GM19452 (cell line): ENCODE measurements at regions not wholly inside any gene's neighbourhood (a gene's known extent, or its start where the extent isn't known, plus 50 kb on each side); places are given as distances from the start of the nearest gene placed in this dataset.
"Not testable (repeated sequence)": the region's sequence is repeated elsewhere in the genome, so short reads cannot be mapped to it uniquely, and the experiment has no call there.

Experiments used
- ATAC-seq: cut with Tn5 transposase; IDR thresholded peaks from one replicate; pipeline ENCODE4 v1.9.1; 2021; ENCODE audit not compliant: unreplicated experiment

DNA sequence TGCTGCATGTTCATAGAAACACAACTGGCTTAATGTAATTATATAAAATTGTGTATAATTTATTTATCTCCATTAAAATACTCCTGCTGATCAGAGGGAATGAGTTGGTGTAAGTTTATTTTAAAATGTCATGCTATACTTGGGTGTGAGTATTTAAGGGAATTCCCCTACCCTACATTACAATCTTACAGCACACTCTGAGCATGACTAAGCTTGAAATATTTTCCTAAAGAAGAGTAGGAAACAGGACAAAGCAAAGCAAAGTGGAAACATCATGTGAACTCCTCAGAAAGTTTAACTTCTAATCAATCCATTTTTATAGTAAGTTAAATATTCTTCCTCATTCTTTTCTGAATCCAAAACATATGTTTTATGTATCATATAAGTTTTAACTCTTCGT, 1271.3 kb downstream of the EFNA5 start:
- no peak for ATAC-seq

DNA sequence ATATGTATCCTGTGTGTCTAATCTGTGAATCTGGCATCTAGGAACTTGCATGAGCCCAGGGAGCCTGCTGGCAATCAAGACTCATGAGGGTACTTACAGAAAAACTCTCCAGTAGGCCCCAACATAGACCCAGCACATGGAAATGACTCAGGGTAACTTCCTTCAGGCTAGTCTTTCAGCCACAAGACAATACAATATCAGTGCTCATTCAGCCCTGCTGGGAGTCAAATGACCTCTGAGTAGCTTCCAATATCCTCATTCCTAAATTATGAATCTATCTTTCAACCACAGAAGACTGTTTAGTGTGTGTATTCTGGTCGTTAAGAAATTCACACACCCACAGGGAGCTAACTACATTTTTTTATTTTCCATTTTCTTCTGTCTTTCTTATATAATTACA, 1273.0 kb downstream of the EFNA5 start:
- ATAC-seq = no peak

DNA sequence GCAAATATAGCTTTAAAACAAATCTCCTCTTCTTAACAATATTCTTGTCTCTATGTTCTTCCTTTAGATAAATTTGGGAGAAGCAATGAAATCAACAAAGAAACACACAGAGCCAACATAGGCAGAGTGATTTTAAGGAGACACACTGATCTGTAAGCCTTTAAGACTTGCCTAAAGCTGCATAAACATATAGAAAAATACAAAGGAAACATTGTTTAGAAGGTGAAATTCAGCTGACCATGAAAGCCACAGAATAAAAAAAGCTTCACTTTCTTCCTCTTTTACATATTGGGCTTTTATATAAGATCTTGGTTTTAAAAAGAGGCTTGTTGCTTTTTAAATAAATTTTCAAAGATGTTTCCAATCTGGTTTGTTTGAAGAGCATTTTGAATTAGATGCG, 1277.5 kb downstream of the EFNA5 start:
- no peak for ATAC-seq

DNA sequence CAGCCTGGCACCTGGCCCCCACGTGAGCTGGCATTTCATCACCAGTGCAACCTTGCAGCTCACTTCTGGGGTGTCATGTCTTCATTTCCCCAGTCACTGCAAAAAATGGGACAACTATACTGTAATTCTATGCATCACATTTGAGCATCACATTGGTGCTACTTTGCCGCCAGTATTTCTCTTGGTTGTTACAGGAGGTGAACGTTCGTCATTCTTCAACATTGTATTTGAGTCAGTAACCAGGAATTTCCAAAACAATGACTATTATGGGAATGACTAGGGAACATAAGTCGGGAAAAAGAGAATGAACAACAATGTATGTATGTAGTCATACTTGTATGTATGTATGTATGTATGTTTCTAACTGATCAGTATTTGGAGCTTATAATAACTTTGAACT, 1278.0 kb downstream of the EFNA5 start:
- no peak for ATAC-seq

DNA sequence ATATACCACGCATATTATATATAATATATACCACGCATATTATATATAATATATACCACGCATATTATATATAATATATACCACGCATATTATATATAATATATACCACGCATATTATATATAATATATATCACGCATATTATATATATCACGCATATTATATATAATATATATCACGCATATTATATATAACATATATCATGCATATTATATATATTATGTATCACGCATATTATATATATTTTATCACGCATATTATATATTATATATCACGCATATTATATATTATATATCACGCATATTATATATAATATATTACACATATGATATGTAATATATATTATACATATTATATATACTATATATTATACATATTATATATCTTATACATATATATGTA, 1283.0 kb downstream of the EFNA5 start:
- ATAC-seq = not testable (repeated sequence)

DNA sequence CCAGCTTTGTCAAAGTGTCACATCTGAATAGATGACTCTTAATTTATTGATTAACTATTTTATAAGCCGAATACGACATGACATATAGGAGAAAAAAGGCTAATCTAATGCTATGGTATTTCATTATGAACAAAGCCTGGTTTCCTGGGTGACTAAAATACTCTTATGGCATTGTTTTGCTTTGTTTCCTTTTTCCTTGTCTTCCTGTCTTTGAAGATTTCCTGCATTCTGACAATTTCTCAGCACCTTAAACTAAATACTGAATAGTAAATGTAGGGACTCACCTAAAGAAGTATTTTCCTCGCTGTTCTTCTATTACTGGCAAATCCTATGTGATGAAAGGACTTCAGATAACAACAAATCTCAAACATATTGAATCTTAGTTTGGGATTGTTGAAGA, 1284.5 kb downstream of the EFNA5 start:
- ATAC-seq = no peak

DNA sequence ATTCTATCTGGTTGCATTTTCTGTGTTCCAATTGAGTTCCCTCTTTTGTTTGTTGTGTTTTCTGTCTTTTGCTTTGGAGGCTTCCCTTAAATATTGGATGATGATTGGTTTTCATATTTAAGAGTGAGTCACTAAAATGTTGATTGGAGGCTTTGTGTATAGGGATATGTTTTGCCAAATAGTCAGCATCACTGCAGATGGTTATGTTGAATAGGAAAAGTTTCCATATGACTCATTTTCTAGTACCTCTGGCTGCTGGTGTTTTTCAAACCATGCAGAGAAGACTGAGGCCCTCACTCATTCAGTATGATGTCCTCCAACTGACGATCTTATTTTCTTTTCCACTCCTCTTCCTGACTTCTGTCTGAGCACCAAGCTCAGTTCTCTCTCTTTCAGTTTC, 1290.0 kb downstream of the EFNA5 start:
- ATAC-seq = no peak

DNA sequence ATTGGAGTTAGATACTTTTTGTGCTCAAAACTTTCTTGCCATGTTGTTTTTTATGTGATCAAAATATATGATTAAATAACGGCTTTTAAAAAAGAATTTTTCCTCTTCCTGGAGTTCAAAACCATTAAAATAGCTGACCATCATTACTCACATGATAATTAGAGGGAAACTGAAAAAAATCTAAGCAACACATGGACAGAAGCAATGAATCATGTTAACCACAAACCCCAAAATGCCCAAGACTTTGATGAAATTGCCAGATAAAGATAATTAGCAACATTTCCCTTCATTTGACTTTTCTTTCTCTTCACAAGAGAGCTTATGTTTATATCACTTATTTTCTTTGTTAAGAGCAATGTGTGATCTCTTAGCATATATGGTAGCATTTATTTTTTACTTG, 1294.2 kb downstream of the EFNA5 start:
- no peak for ATAC-seq

DNA sequence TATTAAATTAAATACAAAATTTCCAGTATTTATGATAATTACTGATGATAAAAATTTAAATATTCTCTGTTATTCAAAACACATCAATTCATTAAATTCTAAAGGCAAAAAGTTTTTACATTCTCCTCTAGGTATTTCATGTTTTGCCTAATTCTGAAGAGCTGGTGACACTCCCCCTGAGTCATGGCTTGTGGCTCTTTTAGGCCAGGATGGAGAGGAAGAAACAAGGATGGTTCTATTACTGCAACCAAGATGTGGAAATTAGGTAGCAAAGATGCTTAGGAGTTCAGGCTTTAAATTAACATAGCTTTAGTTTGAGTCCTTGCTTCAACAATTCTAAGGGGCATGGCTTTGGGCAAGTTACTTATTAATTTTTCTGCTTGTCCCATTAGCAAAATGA, 1295.8 kb downstream of the EFNA5 start:
- no peak for ATAC-seq

DNA sequence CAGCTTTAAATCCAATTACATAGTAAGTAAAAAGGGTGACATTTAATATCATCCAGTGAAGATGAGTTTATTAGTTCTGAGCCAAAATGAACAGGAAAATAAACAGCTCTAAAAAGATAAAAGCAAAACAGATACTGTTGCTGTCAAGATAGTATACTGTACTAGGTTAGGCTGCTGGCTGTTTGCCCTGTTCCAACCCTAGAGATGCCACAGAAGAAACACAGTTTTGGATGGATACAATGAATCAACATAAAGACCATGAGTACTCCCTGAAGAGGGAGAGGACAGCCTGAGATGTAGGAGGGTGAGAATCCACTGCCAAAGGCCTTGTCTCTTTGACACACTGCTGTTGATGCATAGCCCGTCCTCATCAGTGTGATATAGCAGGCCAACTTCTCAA, 1302.7 kb downstream of the EFNA5 start:
- no peak for ATAC-seq

DNA sequence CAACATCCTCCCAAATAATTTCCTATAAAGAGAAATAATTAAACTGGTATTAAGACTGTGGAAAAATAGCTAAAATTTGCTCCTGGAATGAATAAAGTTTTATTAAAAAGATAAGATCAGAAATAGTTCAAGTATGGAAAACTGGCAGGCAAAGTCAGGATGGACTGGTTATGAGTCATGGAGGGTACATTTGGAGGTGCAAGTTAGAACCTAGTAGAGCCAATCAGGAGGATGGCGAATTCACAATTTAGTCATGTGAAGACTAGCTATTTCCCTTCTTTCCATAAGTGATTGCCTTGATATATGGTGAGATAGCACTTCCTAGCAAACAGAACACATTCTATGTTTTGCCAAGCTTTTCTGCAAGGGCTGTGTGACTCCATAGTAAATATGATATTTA, 1303.5 kb downstream of the EFNA5 start:
- no peak for ATAC-seq

DNA sequence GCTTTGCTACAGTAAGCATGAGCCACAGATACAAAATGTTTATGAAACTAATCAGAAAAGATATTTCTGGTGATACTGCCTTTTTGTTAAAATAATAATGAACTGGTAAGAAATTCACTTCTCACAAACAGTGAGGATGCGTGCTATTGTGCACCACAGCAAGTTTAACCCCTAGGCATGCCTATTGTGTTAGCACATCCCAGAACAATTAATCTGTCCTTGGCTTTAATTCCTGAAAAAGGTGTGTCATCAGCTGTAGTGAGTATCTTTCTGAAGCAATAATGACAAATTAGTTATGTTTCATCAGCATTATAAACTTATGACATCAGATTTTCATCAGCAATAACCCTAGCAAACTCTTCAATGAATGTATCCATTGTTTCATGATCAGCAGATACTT, 1307.2 kb downstream of the EFNA5 start:
- no peak for ATAC-seq

DNA sequence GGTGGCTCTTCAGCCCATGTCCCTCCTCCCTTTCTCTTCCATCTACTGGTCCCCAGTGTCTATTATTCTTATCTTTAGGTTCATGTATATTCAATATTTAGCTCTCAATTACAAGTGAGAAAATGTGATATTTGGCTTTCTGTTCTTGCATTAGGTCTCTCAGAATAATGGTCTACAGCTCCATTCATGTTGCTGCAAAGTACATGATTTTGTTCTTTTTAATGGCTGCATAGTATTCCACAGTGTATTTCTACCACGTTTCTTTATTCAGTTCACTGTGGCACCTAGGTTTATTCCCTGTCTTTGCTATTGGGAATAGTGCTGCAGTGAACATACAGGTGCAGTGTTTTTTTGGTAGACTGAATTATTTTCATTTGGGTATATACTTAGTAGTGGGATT, 1308.8 kb downstream of the EFNA5 start:
- no peak for ATAC-seq

DNA sequence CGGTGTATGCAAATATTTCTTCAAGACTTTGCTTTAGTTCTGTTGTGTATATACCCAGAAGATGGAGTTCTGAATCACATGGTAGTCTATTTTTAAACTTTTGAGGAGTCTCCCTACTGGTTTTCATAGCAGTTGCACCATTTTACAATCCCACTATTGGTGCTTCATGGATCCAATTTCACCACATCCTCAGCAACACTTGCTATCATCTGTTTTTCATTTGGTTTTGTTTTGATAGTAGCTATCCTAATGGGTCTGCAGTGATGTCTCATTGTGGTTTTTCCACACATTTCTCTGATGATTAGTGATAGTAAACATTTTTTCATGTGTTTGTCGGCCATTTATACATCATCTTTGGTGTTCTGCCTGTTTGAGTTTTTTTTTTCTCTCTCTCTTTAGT, 1339.3 kb downstream of the EFNA5 start:
- no peak for ATAC-seq

DNA sequence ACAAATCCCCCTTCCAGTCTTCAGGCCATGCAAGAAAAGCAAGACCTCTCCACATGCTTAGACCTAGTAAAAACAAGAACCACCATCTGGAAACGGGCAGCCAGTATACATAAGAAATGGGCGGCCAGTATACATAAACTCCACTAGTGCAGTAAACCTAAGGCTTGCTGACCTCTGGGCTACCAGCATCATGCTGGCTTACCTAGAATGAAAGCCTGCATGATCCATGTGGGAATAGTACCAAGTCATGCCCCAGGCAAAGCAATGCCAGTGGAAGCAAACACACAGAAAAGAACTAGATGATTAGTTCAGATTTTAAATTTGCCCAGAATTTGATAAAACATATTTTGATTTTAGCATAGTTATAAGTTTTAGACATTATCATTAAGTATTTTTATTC, 1346.4 kb downstream of the EFNA5 start:
- no peak for ATAC-seq

DNA sequence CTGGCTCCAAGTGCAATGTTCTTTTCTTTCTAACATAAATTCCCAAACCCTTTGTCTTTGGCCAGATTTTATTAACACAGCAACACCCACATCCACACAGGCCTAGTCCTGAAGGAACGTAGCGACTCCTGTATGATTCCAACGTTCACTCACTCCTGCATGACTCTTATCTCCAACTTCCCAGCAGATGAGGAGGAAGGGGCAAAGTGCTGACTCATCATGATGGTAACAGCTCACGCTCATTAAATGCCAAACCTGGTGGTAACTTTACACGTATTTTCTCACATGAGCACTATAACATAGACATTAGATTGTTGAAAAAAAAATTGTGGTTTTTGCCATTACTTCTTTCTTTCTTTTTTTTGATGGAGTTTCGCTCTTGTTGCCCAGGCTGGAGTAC, 1349.5 kb downstream of the EFNA5 start:
- no peak for ATAC-seq

DNA sequence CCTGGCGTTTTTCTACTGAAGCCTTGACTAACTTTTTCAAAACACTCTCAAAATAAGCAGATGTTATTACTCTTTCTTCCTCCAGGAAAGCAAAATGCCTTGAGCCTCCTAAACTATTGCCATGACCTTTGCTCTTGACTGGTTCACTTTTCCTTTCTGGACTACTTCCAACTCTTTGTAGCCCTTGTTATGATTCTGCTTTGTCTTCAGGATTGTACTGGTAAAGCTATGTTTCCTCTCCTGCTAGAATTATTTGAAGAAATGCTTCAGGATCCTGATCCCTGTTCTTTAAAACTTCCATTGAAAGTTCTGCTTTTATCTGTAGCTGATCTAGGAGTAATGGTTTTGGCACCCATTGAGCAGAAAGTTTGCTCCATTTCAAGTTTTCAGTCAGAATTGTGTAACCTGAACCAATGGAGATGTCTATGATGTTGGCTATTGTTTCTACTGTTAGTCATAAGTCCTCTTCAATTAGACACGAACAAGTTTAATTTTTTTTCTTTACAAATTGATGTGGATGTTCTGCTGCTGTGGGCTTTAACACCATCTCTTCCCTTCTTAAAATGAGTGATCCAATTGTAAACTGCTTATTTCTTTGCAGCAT, 1356.4 kb downstream of the EFNA5 start:
- no peak for ATAC-seq

DNA sequence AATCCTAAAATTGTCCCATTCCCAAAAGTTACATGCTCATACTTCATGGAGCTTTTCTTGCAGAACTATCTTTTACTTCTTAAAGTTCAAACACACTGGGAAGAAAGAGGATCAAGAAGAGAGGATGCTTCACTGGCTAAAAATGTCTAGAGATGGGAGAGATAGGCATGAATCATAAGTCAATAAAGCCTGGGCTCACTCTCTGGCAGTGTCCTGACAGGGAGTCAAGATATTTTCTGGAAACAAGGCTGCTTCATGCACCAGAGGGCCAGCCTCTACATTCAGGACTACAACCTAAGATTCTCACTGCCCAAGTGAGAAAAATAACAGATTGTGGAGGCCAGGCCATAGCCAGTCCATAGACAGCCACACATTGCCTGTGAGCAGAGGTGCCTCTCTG, 1358.4 kb downstream of the EFNA5 start:
- ATAC-seq = no peak

DNA sequence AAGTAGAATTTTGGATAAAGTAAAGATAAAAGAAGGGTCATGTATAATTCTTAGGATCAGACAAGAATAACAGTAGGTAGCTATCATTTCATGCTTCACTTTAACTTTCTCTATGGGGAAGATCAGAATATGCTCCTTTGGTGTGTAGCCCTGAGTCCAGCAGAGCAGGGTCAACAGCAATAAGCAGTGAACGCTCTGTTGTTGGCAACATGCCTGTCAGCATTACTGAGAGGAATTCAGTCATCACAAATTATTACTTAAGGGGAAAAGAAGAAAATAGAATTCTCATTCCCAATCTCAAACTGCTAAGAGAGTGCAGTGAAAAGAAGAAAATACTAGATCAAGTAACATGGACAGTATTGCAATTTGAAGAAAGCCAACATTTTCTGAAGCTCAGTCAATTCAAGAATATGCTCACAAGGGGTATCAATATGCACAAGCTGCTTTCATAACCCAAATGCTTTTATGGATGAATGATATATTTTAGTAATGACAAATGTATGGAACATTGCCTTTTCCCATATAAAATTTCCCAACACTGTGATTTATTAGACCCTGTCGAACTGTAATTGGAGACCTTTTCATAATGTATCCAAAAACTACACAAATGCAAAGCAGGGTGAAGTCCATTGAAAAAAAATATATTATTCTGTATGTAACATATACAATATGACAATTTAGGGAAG, 1359.4 kb downstream of the EFNA5 start:
- ATAC-seq = no peak

DNA sequence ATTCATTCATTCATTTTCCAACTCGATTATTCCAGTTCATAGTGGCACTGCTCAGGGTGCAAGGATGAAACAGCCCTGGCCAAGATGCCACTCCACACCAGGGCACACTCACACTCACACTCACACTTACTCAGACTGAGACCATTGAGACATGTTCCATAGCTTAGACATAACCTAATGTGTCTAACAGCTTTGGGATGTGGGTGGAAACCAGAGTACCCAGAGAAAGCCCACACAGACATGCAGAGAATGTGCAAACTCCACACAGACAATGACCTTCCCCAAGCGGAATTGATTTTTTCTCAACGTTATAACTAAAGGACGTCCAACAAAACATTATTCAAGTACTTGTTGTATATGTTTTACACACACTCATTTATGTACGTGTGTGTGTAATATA, 1363.5 kb downstream of the EFNA5 start:
- no peak for ATAC-seq

DNA sequence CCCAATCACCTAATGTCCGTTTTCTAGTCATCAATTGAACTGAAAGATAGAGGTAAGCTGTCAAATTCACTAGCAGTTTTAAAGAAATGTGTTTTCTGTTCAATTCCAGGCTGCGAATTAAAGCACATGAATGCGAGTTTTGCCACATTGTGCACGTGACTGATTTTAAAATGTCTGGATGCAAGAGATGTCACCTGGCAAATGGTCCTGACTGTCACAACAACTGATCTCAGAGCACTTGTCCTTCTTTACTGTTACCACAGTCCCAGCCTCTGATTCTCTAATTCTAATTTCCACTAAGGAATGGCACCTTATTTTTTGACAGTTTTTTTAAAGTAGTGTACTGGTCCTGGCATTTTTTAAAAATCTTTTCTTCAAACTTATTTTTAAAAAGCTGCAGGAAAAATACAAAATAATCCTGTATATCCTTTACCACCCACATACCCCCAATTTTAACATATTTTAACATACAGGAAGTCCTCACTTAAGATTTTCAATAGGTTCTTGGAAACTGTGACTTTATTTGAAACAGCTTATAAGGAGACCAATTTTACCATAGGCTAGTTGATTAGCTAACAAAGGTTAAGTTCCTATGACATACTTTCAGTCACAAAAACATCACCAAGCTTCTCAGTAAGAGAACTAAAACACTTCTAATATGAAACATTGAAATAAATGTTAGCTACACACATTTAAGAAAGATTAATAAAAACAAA, 1364.3 kb downstream of the EFNA5 start:
- ATAC-seq = no peak

DNA sequence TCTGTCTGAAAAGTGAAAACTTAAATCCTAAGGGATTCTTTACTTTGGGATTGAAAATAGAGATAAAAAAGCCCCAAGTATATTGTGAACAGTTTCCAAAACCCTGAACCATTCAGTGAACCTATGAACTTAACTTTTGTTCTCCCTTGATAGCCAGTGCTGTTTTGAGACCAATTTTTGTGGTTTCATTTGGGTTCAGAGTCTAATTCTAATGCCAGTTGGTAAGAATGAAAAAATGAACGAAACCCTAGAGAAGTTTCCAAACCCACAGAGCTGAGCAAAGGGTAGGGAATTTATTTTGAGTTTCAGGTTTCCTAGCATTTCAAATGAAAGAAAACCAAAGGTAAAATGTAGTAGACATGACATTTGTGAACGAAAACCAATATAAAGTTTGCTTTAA, 1366.8 kb downstream of the EFNA5 start:
- ATAC-seq = no peak

DNA sequence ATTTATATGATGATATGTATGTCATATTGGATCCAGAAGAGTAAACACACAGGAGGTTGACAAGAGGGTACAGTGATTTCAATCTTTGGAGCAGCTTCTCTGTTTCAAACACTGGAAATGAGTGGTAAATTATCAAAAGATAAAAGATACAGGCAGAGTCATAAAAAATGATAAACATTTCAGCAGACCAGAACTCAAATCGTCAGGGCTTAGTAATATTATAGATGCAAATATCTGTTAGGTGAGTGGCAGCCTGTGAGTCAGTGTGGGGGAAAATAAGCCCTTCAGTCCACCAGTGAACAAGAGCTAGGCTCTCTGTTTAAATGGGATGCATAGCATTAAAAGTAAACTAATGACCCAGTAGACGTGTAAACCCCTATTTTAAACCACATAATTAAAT, 1378.1 kb downstream of the EFNA5 start:
- ATAC-seq = no peak
